GM21723 (cell line): ENCODE measurements at regions not wholly inside any gene's neighbourhood (a gene's known extent, or its start where the extent isn't known, plus 50 kb on each side); places are given as distances from the start of the nearest gene placed in this dataset.

Experiments
- ATAC-seq: cut with Tn5 transposase; IDR thresholded peaks from one replicate; pipeline ENCODE4 v1.9.1; 2021; ENCODE audit warnings: mild to moderate bottlenecking, moderate library complexity; ENCODE audit not compliant: unreplicated experiment

GRCh38 chr15:58235961-58236360 lies 97.8 kb downstream of the AQP9 start:
- no peak for ATAC-seq

DNA sequence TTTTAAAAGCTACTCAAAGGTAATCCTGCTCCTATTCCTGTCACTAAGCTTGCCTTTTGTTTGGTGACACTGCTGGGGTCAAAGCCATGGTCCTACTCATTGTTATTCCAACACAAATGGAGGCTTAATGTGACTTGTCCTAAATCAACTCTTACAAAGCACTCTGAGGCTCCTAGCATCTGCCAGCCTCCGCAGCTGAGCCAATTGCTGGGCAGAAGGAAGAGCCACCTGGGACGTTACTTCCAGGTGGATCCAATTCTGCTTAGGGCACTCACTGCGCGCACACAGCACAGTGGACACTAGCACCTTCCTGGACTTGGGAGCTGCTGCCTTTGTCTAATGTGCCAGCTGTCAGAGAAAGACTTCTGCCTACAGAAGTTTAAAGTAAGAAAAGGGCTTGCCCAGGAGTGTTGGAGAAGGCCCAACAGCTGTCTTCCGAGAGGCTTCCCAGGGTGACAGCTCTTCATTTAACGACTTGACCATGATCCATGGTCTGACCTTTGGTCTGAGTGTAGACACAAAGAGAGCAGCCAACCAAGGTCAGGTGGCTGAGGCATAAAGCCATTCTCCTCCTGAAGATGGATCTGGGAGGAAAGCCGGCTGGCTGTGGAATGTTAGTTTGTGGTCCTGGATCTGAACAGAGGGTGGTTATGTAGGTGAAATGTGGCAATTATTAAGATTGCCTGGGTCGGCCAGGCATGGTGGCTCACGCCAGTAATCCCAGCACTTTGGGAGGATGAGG lies 102.2 kb downstream of the AQP9 start:
- ATAC-seq = no peak

DNA sequence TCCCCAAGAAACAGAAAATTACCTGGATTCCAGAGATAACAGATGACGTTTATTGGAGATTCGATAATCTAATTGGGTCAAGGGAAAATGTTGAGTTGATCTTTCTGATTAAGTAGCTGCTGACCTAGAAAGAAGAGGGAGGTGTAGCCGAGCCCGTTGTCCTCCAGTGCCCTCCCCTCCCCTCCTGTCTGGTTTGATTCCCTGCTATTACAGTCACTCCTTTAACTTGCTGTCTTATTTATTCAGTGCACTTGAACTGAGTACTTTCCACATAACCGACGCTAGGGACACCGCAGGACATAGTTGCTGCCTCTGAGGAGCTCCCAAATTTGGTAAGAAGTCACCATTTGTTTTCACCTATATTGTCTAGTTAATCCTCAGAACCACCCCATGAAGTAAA lies 103.7 kb downstream of the AQP9 start:
- ATAC-seq = no peak

- no peak for ATAC-seq
Observed at GRCh38 chr15:58243070-58243469, 104.9 kb downstream of the AQP9 start.

DNA sequence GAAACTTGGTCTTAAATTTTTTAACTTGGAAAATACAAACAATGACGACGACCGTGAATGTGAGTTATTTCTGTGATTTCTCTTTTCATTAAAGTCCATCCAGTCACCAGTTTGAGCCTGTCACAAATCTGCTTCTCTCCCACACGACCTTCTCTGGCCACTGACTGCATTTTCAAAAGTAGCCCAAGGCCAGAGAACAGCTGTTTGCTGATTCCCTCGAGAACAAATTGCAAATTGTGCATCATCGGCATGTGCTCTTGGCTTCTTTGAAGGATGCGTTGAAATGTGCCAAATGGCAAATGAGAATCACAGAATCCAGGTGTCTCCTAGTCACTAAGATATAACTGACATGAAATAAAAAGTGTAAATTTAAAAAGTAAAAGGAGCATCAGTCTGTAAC lies 106.4 kb downstream of the AQP9 start:
- ATAC-seq = no peak

GRCh38 chr15:58246041-58246440 lies 107.9 kb downstream of the AQP9 start:
- no peak for ATAC-seq

GRCh38 chr15:58247855-58248842 lies 110.0 kb downstream of the AQP9 start:
- ATAC-seq = no peak

GRCh38 chr15:58249646-58250312 lies 111.6 kb downstream of the AQP9 start:
- ATAC-seq = no peak

- no peak for ATAC-seq
Observed at GRCh38 chr15:58252586-58253323, 114.6 kb downstream of the AQP9 start.

DNA sequence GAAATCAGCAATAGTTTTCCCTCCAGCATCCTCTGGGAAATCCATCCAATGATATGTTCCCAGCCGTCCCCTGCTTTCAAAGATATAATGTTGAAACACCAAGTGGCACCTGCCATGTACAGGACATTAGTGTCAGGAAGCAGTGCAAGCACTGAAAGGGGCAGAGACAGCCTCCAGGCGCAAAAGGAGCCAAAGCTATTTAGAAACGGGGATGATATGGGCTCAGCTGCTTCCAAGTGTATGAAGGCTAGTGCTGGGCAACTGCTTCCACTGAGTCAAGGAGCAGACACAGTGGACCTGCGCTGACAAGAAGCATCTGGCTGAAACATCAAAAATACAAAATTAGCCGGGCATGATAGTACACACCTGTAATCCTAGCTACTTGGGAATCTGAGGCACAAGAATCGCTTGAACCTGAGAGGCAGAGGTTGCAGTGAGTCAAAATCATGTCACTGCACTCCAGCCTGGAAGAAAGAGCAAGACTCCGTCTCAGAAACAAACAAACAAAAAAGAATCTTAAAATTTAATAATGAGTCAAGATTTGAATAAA lies 119.7 kb downstream of the AQP9 start:
- no peak for ATAC-seq

DNA sequence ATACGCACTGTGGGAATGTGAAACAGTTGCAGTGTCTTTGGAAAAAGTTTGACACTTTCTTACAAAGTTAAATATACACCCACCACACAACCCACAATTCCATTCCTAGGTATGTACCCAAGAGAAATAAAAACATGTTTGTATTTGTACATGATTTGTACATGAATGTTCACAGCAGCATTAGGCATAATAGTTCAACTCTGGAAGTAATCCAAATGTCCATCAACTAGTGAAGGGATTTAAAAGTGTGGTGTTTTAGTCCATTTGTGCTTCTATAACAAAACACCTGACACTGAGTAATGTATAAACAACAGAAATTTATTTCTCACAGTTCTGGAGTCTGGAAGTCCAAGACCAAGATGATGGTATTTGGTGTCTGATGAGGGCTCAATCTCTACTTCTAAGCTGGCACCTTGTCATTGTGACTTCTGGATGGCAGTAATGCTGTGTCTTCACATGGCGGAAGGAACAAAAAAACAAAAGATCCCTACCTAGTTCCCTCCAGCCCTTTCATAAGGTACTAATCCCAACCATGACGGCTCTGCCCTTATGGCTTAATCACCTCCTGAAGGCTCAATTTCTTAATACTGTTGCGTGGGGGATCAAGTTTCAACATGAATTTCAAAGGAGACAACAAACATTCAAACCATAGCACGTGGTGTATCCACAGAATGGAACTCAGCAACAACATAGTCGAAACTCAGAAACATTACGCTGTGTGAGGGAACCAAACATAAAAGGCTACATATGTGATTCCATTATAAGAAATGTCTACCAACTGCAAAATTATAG lies 120.5 kb downstream of the AQP9 start:
- no peak for ATAC-seq

GRCh38 chr15:58260205-58260724 lies 122.1 kb downstream of the AQP9 start:
- no peak for ATAC-seq

DNA sequence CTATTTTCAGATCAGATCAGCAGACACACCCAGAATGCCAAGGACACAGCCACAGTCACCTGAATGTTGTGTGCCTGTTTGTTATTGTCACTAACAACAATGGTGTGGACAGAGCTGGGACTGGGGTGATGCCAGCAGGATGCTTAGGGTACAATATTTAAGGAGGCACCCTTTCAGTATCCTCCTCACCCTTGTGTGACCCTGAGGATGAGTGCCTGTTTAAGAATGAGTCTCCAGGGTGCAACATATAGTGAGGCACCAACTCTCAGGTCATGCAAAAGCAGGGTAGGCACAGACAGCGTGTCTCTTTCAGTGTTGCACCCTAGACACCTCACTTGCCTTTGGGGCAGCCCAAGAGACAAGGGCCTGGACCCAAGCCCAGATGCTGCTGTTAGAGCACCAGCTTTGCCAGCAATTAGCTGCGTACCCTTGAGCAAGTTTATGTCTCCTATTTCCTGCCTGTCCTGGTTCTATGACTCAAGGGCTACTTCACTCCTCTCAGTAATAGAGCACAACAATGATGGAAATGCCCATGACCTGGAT lies 122.6 kb downstream of the AQP9 start:
- ATAC-seq = no peak

GRCh38 chr15:58261368-58261767 lies 123.2 kb downstream of the AQP9 start:
- no peak for ATAC-seq

DNA sequence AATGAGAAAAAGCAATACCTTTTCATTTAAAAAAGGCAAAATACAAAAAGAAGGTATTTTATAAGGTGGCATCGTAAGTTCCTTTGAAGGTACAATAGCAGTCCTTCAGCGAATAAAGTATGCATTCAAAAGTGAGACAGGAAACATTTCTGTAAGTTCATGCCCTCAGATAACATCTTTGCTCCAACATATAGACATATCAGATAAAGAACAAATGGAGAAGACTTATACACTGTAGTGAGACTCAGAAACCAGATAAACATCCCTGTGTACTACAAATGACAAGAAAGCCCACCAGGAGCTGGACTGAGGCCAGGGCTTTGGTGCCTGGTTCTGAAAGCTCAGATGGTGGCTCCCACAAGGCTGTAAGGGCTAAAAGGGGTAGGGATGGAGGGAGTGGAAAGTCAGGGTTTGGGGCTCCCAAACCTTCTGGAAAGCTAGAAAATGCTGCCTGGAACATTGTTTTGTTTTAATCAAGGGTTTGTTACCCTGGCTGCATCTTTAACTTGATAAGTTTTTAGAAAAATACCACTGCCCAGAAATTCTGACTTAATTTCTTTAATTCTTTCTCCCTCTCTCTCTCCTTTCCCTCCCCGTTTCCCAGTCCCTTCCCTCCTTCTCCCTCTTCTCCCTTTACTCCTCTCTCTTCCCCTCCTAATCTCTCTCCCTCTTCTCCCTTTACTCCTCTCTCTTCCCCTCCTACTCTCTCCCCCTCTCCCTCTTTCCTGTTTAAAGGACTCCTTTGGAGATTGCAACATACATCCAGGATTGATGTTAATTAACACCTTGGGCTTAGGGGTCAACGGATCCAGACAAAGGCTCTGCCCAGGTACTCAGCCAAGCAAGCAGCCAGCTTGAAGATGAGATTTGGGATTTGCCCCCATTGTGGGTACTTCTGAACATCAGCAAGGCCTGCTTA lies 126.1 kb downstream of the AQP9 start:
- ATAC-seq = no peak

DNA sequence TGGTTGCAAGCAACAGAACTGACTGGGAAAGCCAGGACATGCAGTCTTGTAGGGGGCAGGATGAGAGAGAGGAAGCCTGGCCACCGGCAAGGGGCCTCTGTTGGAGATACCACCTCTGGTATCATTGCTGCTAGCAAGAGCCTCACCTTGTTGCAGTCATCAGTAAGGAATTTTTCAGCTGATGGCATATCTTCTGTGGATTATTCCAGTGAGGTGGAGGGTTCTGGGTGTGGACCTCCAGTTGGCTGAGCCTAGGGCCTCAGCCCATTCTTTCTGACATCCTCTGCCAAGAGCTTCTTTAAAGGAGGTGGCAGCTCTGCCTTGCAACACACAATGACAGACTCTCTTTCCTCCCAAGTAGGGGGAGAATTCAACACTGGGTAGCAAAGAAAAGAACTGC lies 128.9 kb downstream of the AQP9 start:
- no peak for ATAC-seq

DNA sequence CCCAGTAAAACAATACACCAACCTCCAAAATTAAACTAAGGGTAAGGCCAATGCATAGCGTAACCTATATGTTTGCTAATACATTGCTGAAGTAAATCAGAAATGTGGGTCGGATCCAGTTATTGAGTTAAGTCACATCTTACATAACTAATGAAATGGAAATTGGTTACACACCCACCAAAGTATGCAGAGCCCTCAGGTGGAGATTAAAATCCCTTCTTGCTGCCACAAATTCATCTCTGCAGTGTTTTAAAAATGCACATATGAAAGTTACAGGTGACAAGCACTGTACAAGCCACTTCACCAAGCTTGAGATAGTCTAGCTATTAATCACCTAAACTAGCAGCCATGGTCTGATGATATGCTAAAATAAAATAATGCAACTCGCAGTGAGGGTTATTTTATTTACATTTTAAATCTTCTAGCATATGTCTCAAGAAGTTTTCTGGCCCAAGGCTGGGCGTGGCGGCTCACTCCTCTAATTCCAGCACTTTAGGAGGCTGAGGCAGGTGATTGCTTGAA lies 130.6 kb downstream of the AQP9 start:
- no peak for ATAC-seq
